Skeletal muscle tissue (tissue), 3 donors: ENCODE measurements at regions not wholly inside any gene's neighbourhood (a gene's known extent, or its start where the extent isn't known, plus 50 kb on each side); places are given as distances from the start of the nearest gene placed in this dataset.
"Not testable (repeated sequence)": the region's sequence is repeated elsewhere in the genome, so short reads cannot be mapped to it uniquely, and the experiment has no call there.

ENCODE experiments used
- H3K27ac ChIP-seq: one replicate; pipeline ENCODE4 v1.7.0; 2013; ENCODE audit warnings: mild to moderate bottlenecking, low read depth, low read length, inconsistent platforms
- H3K27me3 ChIP-seq, 3 donors: one replicate each; pipeline ENCODE4 v1.7.0; 2013; ENCODE audit warnings: low read length in 3 of 3; ENCODE audit not compliant: control insufficient read depth in 3 of 3, insufficient read depth in 3 of 3
- H3K36me3 ChIP-seq, 3 donors: one replicate each; pipeline ENCODE4 v1.7.0; 2013; ENCODE audit warnings: low read length in 3 of 3; ENCODE audit not compliant: control insufficient read depth in 3 of 3, insufficient read depth in 3 of 3
- H3K4me1 ChIP-seq, 3 donors: one replicate each; pipeline ENCODE4 v1.7.0; 2013; ENCODE audit warnings: low read length in 3 of 3, mild to moderate bottlenecking in 3 of 3; ENCODE audit not compliant: control insufficient read depth in 3 of 3, insufficient read depth in 3 of 3
- H3K4me3 ChIP-seq, 3 donors: one replicate each; pipeline ENCODE4 v1.7.0; 2013; ENCODE audit warnings: low read length in 3 of 3
- H3K9ac ChIP-seq, 3 donors: one replicate each; pipeline ENCODE4 v1.7.0; 2013; ENCODE audit warnings: low read length in 3 of 3, mild to moderate bottlenecking in 3 of 3, moderate library complexity in 2 of 3, low read depth in 1 of 3
- H3K9me3 ChIP-seq, 3 donors: one replicate each; pipeline ENCODE4 v1.7.0; 2013; ENCODE audit warnings: low read length in 3 of 3; ENCODE audit not compliant: control insufficient read depth in 3 of 3
- donor health status: Osteomylitis.

DNA sequence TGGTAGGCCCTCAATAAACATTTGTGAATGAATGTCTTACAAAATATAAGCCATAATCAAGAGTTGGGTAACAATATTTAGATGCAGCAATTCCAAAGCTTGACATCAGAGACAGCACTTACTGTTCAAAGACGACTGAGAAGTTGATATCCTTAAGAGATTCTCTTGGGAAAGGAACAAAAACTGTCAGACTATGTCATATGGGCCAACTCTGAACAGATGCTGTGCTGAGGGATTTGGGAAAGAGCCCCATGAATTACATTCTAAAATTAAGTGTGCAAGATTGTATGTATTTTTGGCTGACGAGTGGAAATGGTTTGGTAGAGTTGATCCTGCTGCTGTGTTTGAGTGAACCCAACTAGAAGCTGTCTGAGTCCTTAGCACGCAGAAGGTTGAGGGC lies 250.7 kb upstream of the LINC00305 start:
- Histone ChIP-seq H3K4me1 (no peaks in the 10 kb centered on the region), H3K4me3 (no peak overlapping the region), H3K27me3 (no peaks in the 10 kb centered on the region), H3K36me3 (no peaks in the 10 kb centered on the region), H3K9ac (no peak overlapping the region), H3K27ac (no peak overlapping the region), H3K9me3 (no peaks in the 10 kb centered on the region)

DNA sequence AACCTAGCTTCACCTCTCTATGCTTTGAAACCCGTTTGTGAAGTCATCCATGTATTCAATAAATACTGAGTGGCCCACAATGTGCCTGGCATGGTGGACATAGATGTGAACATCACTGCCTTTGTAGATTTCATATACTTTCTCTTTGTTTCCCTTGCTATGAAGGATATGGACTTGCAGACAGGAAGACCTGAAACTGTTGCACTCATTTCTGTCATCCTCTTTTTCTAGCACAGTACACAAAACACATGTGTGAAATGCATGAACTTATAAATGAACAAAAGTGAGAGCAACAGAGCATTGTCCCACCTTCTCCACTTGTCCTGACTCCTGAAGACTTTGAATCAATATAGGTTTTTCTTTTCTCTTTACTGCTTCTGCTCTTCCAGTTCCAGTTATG lies 249.4 kb upstream of the LINC00305 start:
- Histone ChIP-seq H3K27me3 (no peaks in the 10 kb centered on the region), H3K27ac (no peak overlapping the region), H3K9me3 (no peaks in the 10 kb centered on the region), H3K36me3 (no peaks in the 10 kb centered on the region), H3K4me3 (no peak overlapping the region), H3K9ac (no peak overlapping the region), H3K4me1 (no peaks in the 10 kb centered on the region)

DNA sequence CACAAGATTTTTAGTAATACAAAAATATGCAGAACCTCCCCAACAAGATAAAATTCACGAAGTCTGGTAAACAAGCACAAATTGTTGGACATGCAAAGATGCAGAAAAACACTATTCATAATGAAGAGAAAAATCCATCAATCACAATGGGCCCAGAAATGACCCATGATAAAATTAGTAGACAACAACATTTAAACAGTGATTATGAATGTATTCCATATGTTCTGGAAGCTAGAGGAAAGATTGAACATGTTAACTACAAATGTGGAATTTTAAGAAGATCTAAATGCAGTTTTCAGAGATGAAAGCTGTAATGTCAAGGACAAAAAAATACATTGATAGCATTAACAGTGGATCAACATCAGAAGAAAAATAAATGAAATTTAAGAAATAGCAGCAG lies 243.3 kb upstream of the LINC00305 start:
- Histone ChIP-seq H3K27me3 (no peaks in the 10 kb centered on the region), H3K9me3 (no peaks in the 10 kb centered on the region), H3K27ac (no peak overlapping the region), H3K4me3 (no peak overlapping the region), H3K9ac (no peak overlapping the region), H3K4me1 (no peaks in the 10 kb centered on the region), H3K36me3 (no peaks in the 10 kb centered on the region)

DNA sequence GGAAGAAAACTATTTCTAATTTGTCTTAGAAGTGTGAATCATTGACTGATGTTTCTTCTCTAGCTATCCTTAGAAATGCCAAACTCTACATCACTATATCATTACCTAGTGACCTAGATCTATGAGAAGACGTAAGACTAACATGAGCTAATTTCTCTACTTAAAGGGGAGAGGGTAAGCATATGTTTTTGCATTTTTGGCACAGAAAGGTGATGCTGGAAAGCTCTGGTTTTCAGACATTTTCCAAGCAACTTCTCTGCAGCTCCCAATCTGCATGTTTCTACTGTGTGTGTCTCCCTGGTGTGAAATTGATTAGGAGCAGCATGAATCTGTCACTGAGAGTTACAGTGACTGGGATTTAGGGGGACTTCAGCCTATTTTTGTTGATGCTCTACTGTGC lies 235.2 kb upstream of the LINC00305 start:
- H3K9ac ChIP-seq, result no peak overlapping the region
- no peaks in the 10 kb centered on the region for H3K27me3 ChIP-seq
- no peaks in the 10 kb centered on the region for H3K9me3 ChIP-seq
- no peak overlapping the region for H3K27ac ChIP-seq
- no peak overlapping the region for H3K4me3 ChIP-seq
- H3K4me1 ChIP-seq, result no peaks in the 10 kb centered on the region
- no peaks in the 10 kb centered on the region for H3K36me3 ChIP-seq

DNA sequence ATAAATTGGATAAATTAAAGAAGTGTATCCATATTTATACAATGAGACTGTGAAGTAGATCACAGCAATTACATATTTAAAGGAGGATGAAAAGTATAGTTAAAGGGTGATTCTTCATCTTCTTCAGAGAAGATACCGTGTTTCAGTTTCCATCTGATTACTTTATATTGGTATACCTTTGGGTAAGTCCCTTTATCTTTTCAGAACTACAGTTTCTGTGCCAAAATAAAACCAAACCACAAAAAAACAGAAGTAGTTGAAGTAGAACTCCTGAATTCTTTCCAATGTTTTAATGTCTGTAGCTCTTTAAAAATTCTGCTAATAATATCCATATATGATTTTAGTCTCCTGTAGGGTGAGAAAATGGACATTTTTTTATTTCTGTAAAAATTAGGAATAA lies 231.2 kb upstream of the LINC00305 start:
- Histone ChIP-seq H3K9me3 (peaks cover 0 to 3% (median 0%) of the 10 kb centered on the region in 3 donors), H3K4me3 (no peak overlapping the region), H3K9ac (no peak overlapping the region), H3K27me3 (no peaks in the 10 kb centered on the region), H3K36me3 (no peaks in the 10 kb centered on the region), H3K4me1 (no peaks in the 10 kb centered on the region), H3K27ac (no peak overlapping the region)

DNA sequence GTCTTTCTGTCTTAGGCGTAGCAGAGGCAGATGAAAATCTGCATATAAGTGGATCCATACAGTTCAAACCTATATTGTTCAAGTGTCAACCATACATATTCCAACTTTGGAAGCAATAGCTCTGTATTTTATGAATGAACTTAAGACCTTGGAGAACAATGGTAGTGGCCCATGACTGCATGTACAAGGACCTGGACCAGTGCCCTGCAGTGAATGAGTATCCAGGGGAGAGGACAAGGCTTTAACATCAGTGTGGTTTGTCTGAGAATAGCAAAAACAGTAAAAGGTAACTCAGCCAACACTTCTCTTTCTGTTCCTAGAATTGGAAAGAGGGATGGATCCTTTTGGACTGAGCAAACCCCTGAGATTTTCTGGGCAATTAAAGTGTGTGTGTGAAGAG lies 230.8 kb upstream of the LINC00305 start:
- Histone ChIP-seq H3K9ac (no peak overlapping the region), H3K27ac (no peak overlapping the region), H3K27me3 (no peaks in the 10 kb centered on the region), H3K4me1 (no peaks in the 10 kb centered on the region), H3K36me3 (no peaks in the 10 kb centered on the region), H3K4me3 (no peak overlapping the region), H3K9me3 (peaks cover 0 to 3% (median 0%) of the 10 kb centered on the region in 3 donors)

DNA sequence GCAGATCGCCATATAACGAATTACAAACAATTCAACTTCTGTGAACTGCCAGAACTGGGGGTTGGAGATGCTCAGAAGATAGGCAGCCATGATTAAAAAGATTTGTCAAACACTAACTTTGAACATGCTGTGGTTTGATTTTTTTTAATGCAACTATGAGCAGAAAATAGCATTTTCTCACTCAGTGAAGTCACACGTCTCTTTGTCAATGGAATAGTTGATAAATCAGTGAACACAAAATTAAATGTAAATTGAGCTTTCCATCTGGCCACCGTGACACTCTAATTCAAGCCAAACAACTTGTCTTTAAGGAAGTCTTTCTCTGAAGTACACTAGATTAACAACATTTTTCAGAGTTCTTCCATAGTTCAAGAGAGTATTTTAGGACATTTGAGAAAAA lies 228.6 kb upstream of the LINC00305 start:
- Histone ChIP-seq H3K27ac (no peak overlapping the region), H3K4me3 (no peak overlapping the region), H3K36me3 (no peaks in the 10 kb centered on the region), H3K4me1 (no peaks in the 10 kb centered on the region), H3K9me3 (peaks cover 0 to 3% (median 0%) of the 10 kb centered on the region in 3 donors), H3K27me3 (no peaks in the 10 kb centered on the region), H3K9ac (no peak overlapping the region)

GRCh38 chr18:64372850-64373249 lies 224.0 kb upstream of the LINC00305 start:
- Histone ChIP-seq H3K36me3 (no peaks in the 10 kb centered on the region), H3K27me3 (no peaks in the 10 kb centered on the region), H3K27ac (no peak overlapping the region), H3K9ac (no peak overlapping the region), H3K9me3 (peaks cover 0 to 3% (median 0%) of the 10 kb centered on the region in 3 donors), H3K4me3 (no peak overlapping the region), H3K4me1 (no peaks in the 10 kb centered on the region)

DNA sequence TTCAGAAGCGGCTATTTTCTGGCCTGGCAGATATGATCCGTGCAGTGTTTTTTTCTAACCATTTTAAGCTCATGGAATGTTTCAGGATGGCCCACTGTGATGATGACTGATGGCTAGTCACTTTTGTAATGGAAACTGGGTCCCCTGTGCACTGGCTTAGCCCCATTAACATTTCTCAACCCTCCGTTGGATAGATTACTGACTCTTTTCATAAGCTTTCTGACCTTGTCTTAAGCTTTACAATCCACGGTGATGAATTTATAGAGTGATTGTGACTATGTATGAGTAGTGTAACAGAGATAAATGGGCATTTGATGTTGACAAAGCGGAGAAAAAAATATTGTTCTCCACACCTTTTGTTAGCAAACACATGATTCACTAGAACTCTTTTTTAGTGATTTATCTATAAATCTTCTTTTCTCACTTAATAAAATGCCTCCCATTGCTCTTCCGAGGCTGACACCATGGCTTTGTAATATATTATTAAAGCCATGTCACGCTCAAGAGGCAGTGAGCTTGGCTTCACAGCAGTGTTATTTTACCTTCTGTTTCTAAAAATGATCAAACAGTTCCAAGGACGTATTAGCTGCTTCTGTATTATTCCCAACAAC lies 221.0 kb upstream of the LINC00305 start:
- H3K9ac ChIP-seq, result not testable (repeated sequence)

GRCh38 chr18:64365106-64365505 lies 216.2 kb upstream of the LINC00305 start:
- Histone ChIP-seq H3K9me3 (peaks cover 0 to 2% (median 0%) of the 10 kb centered on the region in 3 donors), H3K27ac (no peak overlapping the region), H3K36me3 (no peaks in the 10 kb centered on the region), H3K9ac (no peak overlapping the region), H3K27me3 (peaks cover 0 to 3% (median 0%) of the 10 kb centered on the region in 3 donors), H3K4me1 (no peaks in the 10 kb centered on the region), H3K4me3 (no peak overlapping the region)

More for the DNA sequence above, 221.0 kb upstream of the LINC00305 start:
- not testable (repeated sequence) for H3K4me3 ChIP-seq, H3K4me1 ChIP-seq, H3K36me3 ChIP-seq, H3K27me3 ChIP-seq, H3K27ac ChIP-seq, H3K9me3 ChIP-seq
